ENCODE measurements at regions not wholly inside any gene's neighbourhood (a gene's known extent, or its start where the extent isn't known, plus 50 kb on each side); places are given as distances from the start of the nearest gene placed in this dataset.

DNA sequence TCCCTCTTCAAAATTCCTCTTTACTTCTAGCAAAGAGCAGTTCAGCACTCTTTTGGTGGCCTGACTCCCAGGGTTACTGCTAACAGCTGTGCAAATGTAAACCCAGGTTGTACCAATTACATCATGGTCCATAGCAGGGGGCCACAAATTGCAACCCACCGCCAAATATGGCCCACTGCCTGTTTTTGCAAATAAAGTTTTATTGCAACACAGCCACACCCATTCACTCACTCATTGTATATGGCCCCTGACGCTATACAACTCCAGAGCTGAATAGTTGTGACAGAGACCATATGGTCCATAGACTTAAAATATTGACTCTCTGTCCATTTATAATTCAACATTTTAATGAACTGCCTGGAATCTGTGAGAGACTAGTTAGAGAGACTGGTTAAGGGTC lies 233.4 kb downstream of the NFATC2 start:
- Histone ChIP-seq H3K27me3 (ENCODE audit: control insufficient read depth in 2 of 2, insufficient read depth in 2 of 2, low read length in 2 of 2) (peaks cover 0 to 3% of the 10 kb centered on the region in 2 experiments), H3K4me3 (replicated peaks in 1 of 3; ENCODE audit: insufficient read depth in 1 of 3, low read depth in 1 of 3, low read length in 3 of 3) (no peak overlapping the region), H4K20me1 (replicated peaks; ENCODE audit: control insufficient read depth, extremely low read depth, insufficient read depth, low read length) (no peaks in the 10 kb centered on the region), H3K27ac (ENCODE audit: insufficient read depth, low read depth, low read length) (no peak overlapping the region), H3K9me1 (replicated peaks; ENCODE audit: control insufficient read depth, extremely low read depth, insufficient read depth, low read length) (no peaks in the 10 kb centered on the region), H3K4me1 (ENCODE audit: control insufficient read depth, extremely low read depth, insufficient read depth, low read length) (no peaks in the 10 kb centered on the region), H3K79me2 (ENCODE audit: control insufficient read depth, insufficient read depth, low read length) (no peaks in the 10 kb centered on the region), H2AFZ (ENCODE audit: low read depth, low read length) (no peak overlapping the region), H3K36me3 (ENCODE audit: control insufficient read depth in 2 of 2, extremely low read depth in 1 of 2, insufficient read depth in 2 of 2, low read length in 2 of 2) (no peaks in the 10 kb centered on the region), H3K9ac (replicated peaks; ENCODE audit: extremely low read depth, insufficient read depth, low read length) (no peak overlapping the region), H3K9me3 (replicated peaks; ENCODE audit: control insufficient read depth, insufficient read depth, low read length) (no peaks in the 10 kb centered on the region), H3K4me2 (ENCODE audit: insufficient read depth, low read length) (no peak overlapping the region)
- dilution Hi-C loops (cut with MboI; ENCODE audit: extremely low pct_ligation_motif_present, low sequenced_read_pairs) (no loop called here), intact Hi-C loops (cut with micrococcal nuclease) (loop anchor here (5.0 kb wide), 1 partner anchor 288 kb away; no protein-coding TSS in a partner anchor)
- ChIA-PET POLR2A (no interaction called here), CTCF (interaction anchor here (1.0 to 8.5 kb wide), 8 partner anchors 9 to 515 kb away, joined by 3 to 311 read pairs (median 28); partner anchors contain the start of gene BCAS4)
- TF ChIP-seq POLR2AphosphoS5 (IDR thresholded peaks at IDR 0.05; ENCODE audit: insufficient read depth, low read depth, low read length) (no peak), JUN (IDR thresholded peaks at IDR 0.05; ENCODE audit: borderline replicate concordance, insufficient read depth, insufficient read length, low read depth) (no peak), FOS (IDR thresholded peaks at IDR 0.05; ENCODE audit: borderline replicate concordance, insufficient read depth, low read length) (no peak), MYC (IDR thresholded peaks at IDR 0.05; ENCODE audit: low read depth, low read length) (no peak), POLR2A (IDR thresholded peaks at IDR 0.05; ENCODE audit: low read depth, low read length) (no peak), GATA2 (IDR thresholded peaks at IDR 0.05; ENCODE audit: insufficient read depth, insufficient read length, low read depth, low read length) (no peak)
- TF ChIP-seq, protein P1, sequence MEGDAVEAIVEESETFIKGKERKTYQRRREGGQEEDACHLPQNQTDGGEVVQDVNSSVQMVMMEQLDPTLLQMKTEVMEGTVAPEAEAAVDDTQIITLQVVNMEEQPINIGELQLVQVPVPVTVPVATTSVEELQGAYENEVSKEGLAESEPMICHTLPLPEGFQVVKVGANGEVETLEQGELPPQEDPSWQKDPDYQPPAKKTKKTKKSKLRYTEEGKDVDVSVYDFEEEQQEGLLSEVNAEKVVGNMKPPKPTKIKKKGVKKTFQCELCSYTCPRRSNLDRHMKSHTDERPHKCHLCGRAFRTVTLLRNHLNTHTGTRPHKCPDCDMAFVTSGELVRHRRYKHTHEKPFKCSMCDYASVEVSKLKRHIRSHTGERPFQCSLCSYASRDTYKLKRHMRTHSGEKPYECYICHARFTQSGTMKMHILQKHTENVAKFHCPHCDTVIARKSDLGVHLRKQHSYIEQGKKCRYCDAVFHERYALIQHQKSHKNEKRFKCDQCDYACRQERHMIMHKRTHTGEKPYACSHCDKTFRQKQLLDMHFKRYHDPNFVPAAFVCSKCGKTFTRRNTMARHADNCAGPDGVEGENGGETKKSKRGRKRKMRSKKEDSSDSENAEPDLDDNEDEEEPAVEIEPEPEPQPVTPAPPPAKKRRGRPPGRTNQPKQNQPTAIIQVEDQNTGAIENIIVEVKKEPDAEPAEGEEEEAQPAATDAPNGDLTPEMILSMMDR (IDR thresholded peaks at IDR 0.05; ENCODE audit: extremely low read depth in 1 of 2, insufficient read depth in 1 of 2, low read depth in 1 of 2, low read length in 2 of 2) = no peak
- TF ChIP-seq, protein P2, sequence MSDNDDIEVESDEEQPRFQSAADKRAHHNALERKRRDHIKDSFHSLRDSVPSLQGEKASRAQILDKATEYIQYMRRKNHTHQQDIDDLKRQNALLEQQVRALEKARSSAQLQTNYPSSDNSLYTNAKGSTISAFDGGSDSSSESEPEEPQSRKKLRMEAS (IDR thresholded peaks at IDR 0.05; ENCODE audit: insufficient read depth, insufficient read length) = no peak
- DNase-seq (ENCODE audit: low read depth, low spot score) (no peak), FAIRE-seq (no peak)
- no TSS peak for BruUV-seq (replicated peaks)
